KOPT-K1 (cell line): ENCODE measurements at regions not wholly inside any gene's neighbourhood (a gene's known extent, or its start where the extent isn't known, plus 50 kb on each side); places are given as distances from the start of the nearest gene placed in this dataset.
"Not testable (repeated sequence)": the region's sequence is repeated elsewhere in the genome, so short reads cannot be mapped to it uniquely, and the experiment has no call there.

Source experiments
- H3K27ac ChIP-seq: fragments of 200-600 bp; sonication (generic); 2 replicates; pipeline ENCODE4 v1.5.1; 2016; ENCODE audit warnings: antibody characterized with exemption, mild to moderate bottlenecking, low read depth, low read length; ENCODE audit not compliant: poor library complexity, severe bottlenecking
- H3K36me3 ChIP-seq: fragments of 200-600 bp; sonication (generic); 2 replicates; pipeline ENCODE4 v1.5.1; 2017; ENCODE audit warnings: antibody characterized with exemption, mild to moderate bottlenecking, low read length, moderate library complexity; ENCODE audit not compliant: insufficient read depth
- H3K9me3 ChIP-seq: fragments of 200-600 bp; sonication (generic); 2 replicates; pipeline ENCODE4 v1.5.1; 2017; ENCODE audit warnings: antibody characterized with exemption, low read length, mild to moderate bottlenecking; ENCODE audit not compliant: insufficient read depth, poor library complexity, severe bottlenecking

GRCh38 chr2:177008662-177009061, 203.9 kb upstream of the HNRNPA3 start:
- H3K9me3 ChIP-seq, H3K36me3 ChIP-seq, H3K27ac ChIP-seq: not testable (repeated sequence)

GRCh38 chr2:177010146-177010545, 202.4 kb upstream of the HNRNPA3 start:
- Histone ChIP-seq H3K9me3 (no peaks in the 10 kb centered on the region), H3K36me3 (no peaks in the 10 kb centered on the region), H3K27ac (no peak overlapping the region)

- Histone ChIP-seq H3K27ac (no peak overlapping the region), H3K36me3 (no peaks in the 10 kb centered on the region), H3K9me3 (no peaks in the 10 kb centered on the region)
Observed at GRCh38 chr2:177010861-177011260, 201.7 kb upstream of the HNRNPA3 start.

- no peaks in the 10 kb centered on the region for H3K9me3 ChIP-seq
- no peak overlapping the region for H3K27ac ChIP-seq
- no peaks in the 10 kb centered on the region for H3K36me3 ChIP-seq
Observed at GRCh38 chr2:177014946-177015345, 197.6 kb upstream of the HNRNPA3 start.

- H3K36me3 ChIP-seq: no peaks in the 10 kb centered on the region
- no peaks in the 10 kb centered on the region for H3K9me3 ChIP-seq
- H3K27ac ChIP-seq: no peak overlapping the region
Observed at GRCh38 chr2:177015356-177015923, 197.2 kb upstream of the HNRNPA3 start.

GRCh38 chr2:177020524-177021119, 192.0 kb upstream of the HNRNPA3 start:
- no peaks in the 10 kb centered on the region for H3K36me3 ChIP-seq
- H3K27ac ChIP-seq: no peak overlapping the region
- no peaks in the 10 kb centered on the region for H3K9me3 ChIP-seq

- no peaks in the 10 kb centered on the region for H3K9me3 ChIP-seq
- H3K27ac ChIP-seq: no peak overlapping the region
Observed at GRCh38 chr2:177021706-177022343, 190.8 kb upstream of the HNRNPA3 start.

GRCh38 chr2:177024765-177025164, 187.8 kb upstream of the HNRNPA3 start:
- H3K9me3 ChIP-seq: no peaks in the 10 kb centered on the region
- no peaks in the 10 kb centered on the region for H3K36me3 ChIP-seq
- no peak overlapping the region for H3K27ac ChIP-seq

More at GRCh38 chr2:177021706-177022343, 190.8 kb upstream of the HNRNPA3 start:
- no peaks in the 10 kb centered on the region for H3K36me3 ChIP-seq

- no peaks in the 10 kb centered on the region for H3K36me3 ChIP-seq
Observed at GRCh38 chr2:177026253-177026652, 186.3 kb upstream of the HNRNPA3 start.

GRCh38 chr2:177026956-177027355, 185.6 kb upstream of the HNRNPA3 start:
- no peaks in the 10 kb centered on the region for H3K36me3 ChIP-seq
- no peak overlapping the region for H3K27ac ChIP-seq
- H3K9me3 ChIP-seq: no peaks in the 10 kb centered on the region

More at GRCh38 chr2:177026253-177026652, 186.3 kb upstream of the HNRNPA3 start:
- no peaks in the 10 kb centered on the region for H3K9me3 ChIP-seq
- H3K27ac ChIP-seq: no peak overlapping the region

- H3K9me3 ChIP-seq: no peaks in the 10 kb centered on the region
- no peaks in the 10 kb centered on the region for H3K36me3 ChIP-seq
- H3K27ac ChIP-seq: no peak overlapping the region
Observed at GRCh38 chr2:177028296-177028695, 184.3 kb upstream of the HNRNPA3 start.

GRCh38 chr2:177029075-177029474, 183.5 kb upstream of the HNRNPA3 start:
- H3K27ac ChIP-seq: no peak overlapping the region
- H3K9me3 ChIP-seq: no peaks in the 10 kb centered on the region

GRCh38 chr2:177029501-177029900, 183.1 kb upstream of the HNRNPA3 start:
- H3K9me3 ChIP-seq: no peaks in the 10 kb centered on the region
- no peaks in the 10 kb centered on the region for H3K36me3 ChIP-seq
- H3K27ac ChIP-seq: no peak overlapping the region

More at GRCh38 chr2:177029075-177029474, 183.5 kb upstream of the HNRNPA3 start:
- no peaks in the 10 kb centered on the region for H3K36me3 ChIP-seq

- Histone ChIP-seq H3K36me3 (no peaks in the 10 kb centered on the region), H3K27ac (no peak overlapping the region), H3K9me3 (no peaks in the 10 kb centered on the region)
Observed at GRCh38 chr2:177029901-177030300, 182.7 kb upstream of the HNRNPA3 start.

GRCh38 chr2:177030451-177031105, 182.0 kb upstream of the HNRNPA3 start:
- no peaks in the 10 kb centered on the region for H3K9me3 ChIP-seq
- no peaks in the 10 kb centered on the region for H3K36me3 ChIP-seq
- no peak overlapping the region for H3K27ac ChIP-seq
